ENCODE measurements at regions not wholly inside any gene's neighbourhood (a gene's known extent, or its start where the extent isn't known, plus 50 kb on each side); places are given as distances from the start of the nearest gene placed in this dataset.

DNA sequence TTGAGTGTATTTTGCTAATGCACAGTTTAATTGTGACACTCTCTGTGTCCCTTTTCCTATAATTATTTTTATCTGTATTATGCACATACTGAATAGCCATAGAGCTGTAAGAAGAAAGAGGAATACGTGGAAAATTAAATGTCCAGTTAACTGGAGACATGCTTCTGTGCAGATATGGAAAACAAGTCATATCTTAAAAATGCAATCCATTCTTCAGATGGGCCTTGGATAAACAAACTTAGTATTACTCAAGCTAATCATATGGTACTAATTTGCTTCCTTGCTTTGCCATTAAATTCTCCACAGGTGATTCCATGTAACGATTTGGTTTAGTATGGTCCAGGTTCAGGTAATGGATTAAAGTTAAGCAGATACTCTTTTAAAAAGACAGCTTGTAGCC is 201.2 kb upstream of the CELF2 start:
- Histone ChIP-seq H3K4me1 (ENCODE audit: control insufficient read depth in 5 of 5, insufficient read depth in 5 of 5, low read length in 5 of 5) (peaks cover 0 to 24% (median 20%) of the 10 kb centered on the region in 5 donors), H3K9me3 (ENCODE audit: control insufficient read depth in 5 of 5, low read length in 5 of 5) (no peaks in the 10 kb centered on the region), H3K36me3 (ENCODE audit: control insufficient read depth in 5 of 5, insufficient read depth in 5 of 5, low read length in 5 of 5) (no peaks in the 10 kb centered on the region), H3K27ac (ENCODE audit: low read depth, low read length) (no peak overlapping the region), H3K27me3 (ENCODE audit: control insufficient read depth in 5 of 5, insufficient read depth in 4 of 5, low read length in 5 of 5) (no peaks in the 10 kb centered on the region), H3K9ac (ENCODE audit: low read length in 5 of 5) (no peak overlapping the region), H3K4me3 (ENCODE audit: low read depth in 1 of 5, low read length in 5 of 5) (no peak overlapping the region)

DNA sequence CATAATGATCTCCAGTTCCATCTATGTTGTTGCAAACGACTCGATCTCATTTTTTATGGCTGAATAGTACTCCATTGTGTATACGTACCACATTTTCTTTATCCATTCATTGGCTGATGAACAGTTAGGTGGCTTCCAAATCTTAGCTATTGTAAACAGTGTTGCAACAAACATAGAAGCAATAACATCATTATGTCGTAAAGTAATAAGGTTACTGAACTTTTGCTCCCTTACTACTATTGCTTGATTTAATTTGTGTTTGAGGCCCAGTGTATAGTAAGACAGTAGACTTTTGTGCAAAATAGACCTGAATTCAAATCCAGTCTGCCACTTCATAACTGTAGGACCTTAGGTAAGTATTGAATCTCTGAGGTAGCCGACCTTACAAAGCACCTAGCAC is 200.1 kb upstream of the CELF2 start:
- H3K9me3 ChIP-seq (ENCODE audit: control insufficient read depth in 5 of 5, low read length in 5 of 5) = no peaks in the 10 kb centered on the region
- H3K27me3 ChIP-seq (ENCODE audit: control insufficient read depth in 5 of 5, insufficient read depth in 4 of 5, low read length in 5 of 5) = no peaks in the 10 kb centered on the region
- no peak overlapping the region for H3K9ac ChIP-seq (ENCODE audit: low read length in 5 of 5)
- no peak overlapping the region for H3K27ac ChIP-seq (ENCODE audit: low read depth, low read length)
- H3K4me1 ChIP-seq (ENCODE audit: control insufficient read depth in 5 of 5, insufficient read depth in 5 of 5, low read length in 5 of 5) = peaks cover 4 to 31% (median 24%) of the 10 kb centered on the region in 5 donors
- H3K36me3 ChIP-seq (ENCODE audit: control insufficient read depth in 5 of 5, insufficient read depth in 5 of 5, low read length in 5 of 5) = no peaks in the 10 kb centered on the region
- H3K4me3 ChIP-seq (ENCODE audit: low read depth in 1 of 5, low read length in 5 of 5) = no peak overlapping the region

GRCh38 chr10:10818082-10818481 is 199.6 kb upstream of the CELF2 start:
- no peak overlapping the region for H3K4me3 ChIP-seq (ENCODE audit: low read depth in 1 of 5, low read length in 5 of 5)
- peaks cover 4 to 31% (median 25%) of the 10 kb centered on the region in 5 donors for H3K4me1 ChIP-seq (ENCODE audit: control insufficient read depth in 5 of 5, insufficient read depth in 5 of 5, low read length in 5 of 5)
- H3K9me3 ChIP-seq (ENCODE audit: control insufficient read depth in 5 of 5, low read length in 5 of 5) = no peaks in the 10 kb centered on the region
- H3K36me3 ChIP-seq (ENCODE audit: control insufficient read depth in 5 of 5, insufficient read depth in 5 of 5, low read length in 5 of 5) = no peaks in the 10 kb centered on the region
- peak overlapping the region; percentile 14 for H3K27ac ChIP-seq (ENCODE audit: low read depth, low read length)
- H3K27me3 ChIP-seq (ENCODE audit: control insufficient read depth in 5 of 5, insufficient read depth in 4 of 5, low read length in 5 of 5) = no peaks in the 10 kb centered on the region
- no peak overlapping the region for H3K9ac ChIP-seq (ENCODE audit: low read length in 5 of 5)

GRCh38 chr10:10819206-10819856 is 198.3 kb upstream of the CELF2 start:
- Histone ChIP-seq H3K4me3 (ENCODE audit: low read depth in 1 of 5, low read length in 5 of 5) (peak overlapping the region in 1 of 5 donors; percentile 10), H3K36me3 (ENCODE audit: control insufficient read depth in 5 of 5, insufficient read depth in 5 of 5, low read length in 5 of 5) (no peaks in the 10 kb centered on the region), H3K9ac (ENCODE audit: low read length in 5 of 5) (peak overlapping the region in 1 of 5 donors; percentile 33), H3K27ac (ENCODE audit: low read depth, low read length) (no peak overlapping the region), H3K27me3 (ENCODE audit: control insufficient read depth in 5 of 5, insufficient read depth in 4 of 5, low read length in 5 of 5) (no peaks in the 10 kb centered on the region), H3K4me1 (ENCODE audit: control insufficient read depth in 5 of 5, insufficient read depth in 5 of 5, low read length in 5 of 5) (peaks cover 5 to 34% (median 32%) of the 10 kb centered on the region in 5 donors), H3K9me3 (ENCODE audit: control insufficient read depth in 5 of 5, low read length in 5 of 5) (no peaks in the 10 kb centered on the region)

GRCh38 chr10:10821926-10822325 is 195.7 kb upstream of the CELF2 start:
- no peak overlapping the region for H3K9ac ChIP-seq (ENCODE audit: low read length in 5 of 5)
- H3K9me3 ChIP-seq (ENCODE audit: control insufficient read depth in 5 of 5, low read length in 5 of 5) = no peaks in the 10 kb centered on the region
- H3K27me3 ChIP-seq (ENCODE audit: control insufficient read depth in 5 of 5, insufficient read depth in 4 of 5, low read length in 5 of 5) = no peaks in the 10 kb centered on the region
- H3K4me3 ChIP-seq (ENCODE audit: low read depth in 1 of 5, low read length in 5 of 5) = no peak overlapping the region
- no peak overlapping the region for H3K27ac ChIP-seq (ENCODE audit: low read depth, low read length)
- H3K4me1 ChIP-seq (ENCODE audit: control insufficient read depth in 5 of 5, insufficient read depth in 5 of 5, low read length in 5 of 5) = peaks cover 10 to 34% (median 32%) of the 10 kb centered on the region in 5 donors
- no peaks in the 10 kb centered on the region for H3K36me3 ChIP-seq (ENCODE audit: control insufficient read depth in 5 of 5, insufficient read depth in 5 of 5, low read length in 5 of 5)

DNA sequence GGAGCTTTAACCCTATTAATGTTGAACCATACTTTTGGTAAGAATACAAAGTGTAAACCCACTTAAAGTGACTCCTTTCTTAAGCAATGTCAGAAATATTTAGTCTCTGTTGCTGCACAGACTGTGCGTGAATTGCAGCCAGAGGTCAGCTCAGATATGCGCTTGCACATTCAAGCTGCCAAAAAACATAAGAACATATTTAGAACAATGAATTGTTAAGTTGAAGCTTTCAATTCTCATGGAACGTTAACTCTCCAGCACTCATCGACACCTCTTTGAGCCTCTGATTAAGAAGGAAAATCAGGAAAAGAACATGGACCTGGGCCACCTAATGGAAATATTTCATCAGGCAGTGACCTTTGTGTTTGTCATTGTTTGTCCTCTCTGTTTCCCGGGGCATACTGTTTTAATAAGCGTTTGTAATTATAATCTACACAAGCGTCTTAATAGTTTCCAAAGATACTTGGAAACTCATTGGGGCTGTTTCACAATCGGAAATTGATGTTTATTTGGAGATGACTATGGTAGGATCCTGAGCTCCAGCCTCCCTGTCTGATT is 193.0 kb upstream of the CELF2 start:
- Histone ChIP-seq H3K9me3 (ENCODE audit: control insufficient read depth in 5 of 5, low read length in 5 of 5) (no peaks in the 10 kb centered on the region), H3K27me3 (ENCODE audit: control insufficient read depth in 5 of 5, insufficient read depth in 4 of 5, low read length in 5 of 5) (no peaks in the 10 kb centered on the region), H3K4me1 (ENCODE audit: control insufficient read depth in 5 of 5, insufficient read depth in 5 of 5, low read length in 5 of 5) (peaks cover 10 to 32% (median 26%) of the 10 kb centered on the region in 5 donors), H3K36me3 (ENCODE audit: control insufficient read depth in 5 of 5, insufficient read depth in 5 of 5, low read length in 5 of 5) (no peaks in the 10 kb centered on the region), H3K27ac (ENCODE audit: low read depth, low read length) (peak overlapping the region; percentile 76), H3K4me3 (ENCODE audit: low read depth in 1 of 5, low read length in 5 of 5) (peak overlapping the region in 3 of 5 donors; percentile 40 to 61 (median 45)), H3K9ac (ENCODE audit: low read length in 5 of 5) (peak overlapping the region in 3 of 5 donors; percentile 10 to 53 (median 16))

DNA sequence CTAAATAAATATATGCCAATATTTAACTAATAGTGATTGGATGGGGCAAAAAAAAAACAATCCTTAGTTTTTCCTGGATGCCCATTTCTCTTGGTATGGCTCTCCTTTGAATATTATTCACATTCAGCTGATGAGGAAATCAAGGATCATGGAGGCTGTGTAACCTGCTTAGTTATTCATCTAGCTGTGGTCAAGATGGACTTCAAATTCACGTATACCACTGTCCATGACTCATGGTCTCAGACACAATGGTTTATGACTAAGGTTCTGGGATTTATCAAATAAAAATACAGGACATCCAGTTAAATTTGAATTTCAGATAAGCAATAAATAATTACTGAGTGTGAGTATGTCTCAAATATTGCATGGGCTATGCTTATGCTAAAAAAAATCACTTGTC is 191.5 kb upstream of the CELF2 start:
- H3K9me3 ChIP-seq (ENCODE audit: control insufficient read depth in 5 of 5, low read length in 5 of 5) = no peaks in the 10 kb centered on the region
- H3K4me1 ChIP-seq (ENCODE audit: control insufficient read depth in 5 of 5, insufficient read depth in 5 of 5, low read length in 5 of 5) = peaks cover 12 to 38% (median 29%) of the 10 kb centered on the region in 5 donors
- H3K27ac ChIP-seq (ENCODE audit: low read depth, low read length) = no peak overlapping the region
- H3K36me3 ChIP-seq (ENCODE audit: control insufficient read depth in 5 of 5, insufficient read depth in 5 of 5, low read length in 5 of 5) = no peaks in the 10 kb centered on the region
- no peak overlapping the region for H3K9ac ChIP-seq (ENCODE audit: low read length in 5 of 5)
- H3K4me3 ChIP-seq (ENCODE audit: low read depth in 1 of 5, low read length in 5 of 5) = no peak overlapping the region
- H3K27me3 ChIP-seq (ENCODE audit: control insufficient read depth in 5 of 5, insufficient read depth in 4 of 5, low read length in 5 of 5) = no peaks in the 10 kb centered on the region

GRCh38 chr10:10828623-10829022 is 189.0 kb upstream of the CELF2 start:
- Histone ChIP-seq H3K36me3 (ENCODE audit: control insufficient read depth in 5 of 5, insufficient read depth in 5 of 5, low read length in 5 of 5) (no peaks in the 10 kb centered on the region), H3K27me3 (ENCODE audit: control insufficient read depth in 5 of 5, insufficient read depth in 4 of 5, low read length in 5 of 5) (no peaks in the 10 kb centered on the region), H3K9me3 (ENCODE audit: control insufficient read depth in 5 of 5, low read length in 5 of 5) (no peaks in the 10 kb centered on the region), H3K27ac (ENCODE audit: low read depth, low read length) (no peak overlapping the region), H3K4me1 (ENCODE audit: control insufficient read depth in 5 of 5, insufficient read depth in 5 of 5, low read length in 5 of 5) (peaks cover 10 to 30% (median 24%) of the 10 kb centered on the region in 5 donors), H3K4me3 (ENCODE audit: low read depth in 1 of 5, low read length in 5 of 5) (no peak overlapping the region), H3K9ac (ENCODE audit: low read length in 5 of 5) (no peak overlapping the region)

DNA sequence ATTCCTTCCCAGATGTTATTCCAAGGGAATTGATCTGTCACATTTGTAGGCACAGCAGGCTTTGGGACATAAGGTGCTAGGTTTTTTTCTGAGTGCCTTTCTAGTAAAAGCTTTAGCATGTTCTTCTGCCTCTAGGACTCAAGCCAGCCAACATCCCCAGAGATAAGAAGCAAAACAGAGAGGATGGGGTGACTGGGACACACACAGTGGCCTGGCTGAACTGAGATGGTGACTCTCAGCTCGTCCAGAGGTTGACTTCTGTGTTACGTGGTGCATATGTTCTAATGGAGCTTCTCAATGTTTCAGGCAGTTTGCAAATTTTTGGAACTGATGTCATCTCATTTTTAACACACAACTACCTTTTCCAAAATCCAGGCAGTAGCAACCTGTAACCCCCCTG is 188.1 kb upstream of the CELF2 start:
- Histone ChIP-seq H3K27ac (ENCODE audit: low read depth, low read length) (peak overlapping the region; percentile 89), H3K36me3 (ENCODE audit: control insufficient read depth in 5 of 5, insufficient read depth in 5 of 5, low read length in 5 of 5) (no peaks in the 10 kb centered on the region)

DNA sequence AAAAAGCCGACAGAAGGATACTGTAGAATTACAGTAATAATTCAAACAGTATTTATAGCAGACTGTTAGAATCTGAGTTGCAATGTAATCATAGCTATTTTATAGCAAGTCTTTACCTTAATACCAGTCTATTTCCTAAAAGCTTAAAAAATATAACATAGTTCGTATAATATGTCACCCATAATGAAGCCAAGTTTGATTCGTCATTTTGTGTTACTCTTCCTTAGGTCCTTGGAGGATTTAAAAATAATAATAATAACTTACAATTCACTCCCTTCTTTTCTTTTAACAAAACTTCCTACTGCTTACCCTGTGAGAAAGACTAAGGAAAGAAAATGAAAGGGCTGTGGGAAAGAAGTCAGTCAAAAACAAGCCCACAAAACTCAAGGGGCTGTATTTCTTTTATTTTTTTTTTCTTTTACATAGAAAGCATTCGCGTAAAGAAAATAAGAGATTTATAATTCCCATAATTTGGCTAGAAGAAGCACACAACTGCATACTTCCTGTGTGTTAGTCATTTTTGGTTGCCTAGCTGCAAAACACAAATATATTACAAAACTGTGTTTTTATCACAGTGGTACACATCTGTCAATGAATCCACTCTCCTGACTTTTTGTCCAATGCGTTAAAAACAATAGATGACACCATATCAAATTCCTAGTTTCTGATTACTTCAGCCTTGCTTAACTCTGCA is 187.2 kb upstream of the CELF2 start:
- peak overlapping the region; percentile 89 for H3K27ac ChIP-seq (ENCODE audit: low read depth, low read length)
- no peaks in the 10 kb centered on the region for H3K27me3 ChIP-seq (ENCODE audit: control insufficient read depth in 5 of 5, insufficient read depth in 4 of 5, low read length in 5 of 5)
- peak overlapping the region in 2 of 5 donors; percentile 6 to 13 for H3K4me3 ChIP-seq (ENCODE audit: low read depth in 1 of 5, low read length in 5 of 5)
- no peaks in the 10 kb centered on the region for H3K36me3 ChIP-seq (ENCODE audit: control insufficient read depth in 5 of 5, insufficient read depth in 5 of 5, low read length in 5 of 5)
- peaks cover 0 to 2% (median 0%) of the 10 kb centered on the region in 5 donors for H3K9me3 ChIP-seq (ENCODE audit: control insufficient read depth in 5 of 5, low read length in 5 of 5)
- peaks cover 4 to 17% (median 13%) of the 10 kb centered on the region in 5 donors for H3K4me1 ChIP-seq (ENCODE audit: control insufficient read depth in 5 of 5, insufficient read depth in 5 of 5, low read length in 5 of 5)
- peak overlapping the region in 2 of 5 donors; percentile 44 to 80 for H3K9ac ChIP-seq (ENCODE audit: low read length in 5 of 5)

More for the DNA sequence above, 188.1 kb upstream of the CELF2 start:
- peak overlapping the region in 2 of 5 donors; percentile 43 to 80 for H3K9ac ChIP-seq (ENCODE audit: low read length in 5 of 5)
- H3K27me3 ChIP-seq (ENCODE audit: control insufficient read depth in 5 of 5, insufficient read depth in 4 of 5, low read length in 5 of 5) = no peaks in the 10 kb centered on the region
- H3K9me3 ChIP-seq (ENCODE audit: control insufficient read depth in 5 of 5, low read length in 5 of 5) = peaks cover 0 to 2% (median 0%) of the 10 kb centered on the region in 5 donors
- peaks cover 6 to 22% (median 16%) of the 10 kb centered on the region in 5 donors for H3K4me1 ChIP-seq (ENCODE audit: control insufficient read depth in 5 of 5, insufficient read depth in 5 of 5, low read length in 5 of 5)
- no peak overlapping the region for H3K4me3 ChIP-seq (ENCODE audit: low read depth in 1 of 5, low read length in 5 of 5)
